NCI-H2107 treated with DMSO at 0.1 percent for 48 hours (cell line): ENCODE measurements at regions not wholly inside any gene's neighbourhood (a gene's known extent, or its start where the extent isn't known, plus 50 kb on each side); places are given as distances from the start of the nearest gene placed in this dataset.

Experiments
- DNase-seq: peaks from one replicate; lab custom pipeline; 2025; ENCODE audit not compliant: unreplicated experiment; lab: John Stamatoyannopoulos, UW

- no peak for DNase-seq
Observed at GRCh38 chr16:48105976-48106375, 49.8 kb downstream of the ABCC12 start.

GRCh38 chr16:48105456-48105855 lies 50.3 kb downstream of the ABCC12 start:
- DNase-seq: no peak

- no peak for DNase-seq
Observed at GRCh38 chr16:48103591-48103990, 52.2 kb downstream of the ABCC12 start.

GRCh38 chr16:48102083-48103008 lies 53.4 kb downstream of the ABCC12 start:
- DNase-seq: no peak

- DNase-seq: no peak
Observed at GRCh38 chr16:48101069-48101674, 54.6 kb downstream of the ABCC12 start.

GRCh38 chr16:48099455-48099854 lies 56.3 kb downstream of the ABCC12 start:
- no peak for DNase-seq

- no peak for DNase-seq
Observed at GRCh38 chr16:48098472-48098871, 57.3 kb downstream of the ABCC12 start.

- DNase-seq: no peak
Observed at GRCh38 chr16:48091117-48091516, 64.7 kb downstream of the ABCC12 start.

- DNase-seq: no peak
Observed at GRCh38 chr16:48089053-48089792, 66.6 kb downstream of the ABCC12 start.

GRCh38 chr16:48087639-48088038 lies 68.2 kb downstream of the ABCC12 start:
- DNase-seq: no peak

GRCh38 chr16:48086422-48086821 lies 69.4 kb downstream of the ABCC12 start:
- no peak for DNase-seq

- DNase-seq: no peak
Observed at GRCh38 chr16:48085729-48086128, 70.1 kb downstream of the ABCC12 start.

- no peak for DNase-seq
Observed at GRCh38 chr16:48084826-48085225, 71.0 kb downstream of the ABCC12 start.

- DNase-seq: no peak
Observed at GRCh38 chr16:48082516-48082915, 73.3 kb downstream of the ABCC12 start.

GRCh38 chr16:48081656-48082055 lies 74.1 kb downstream of the ABCC12 start:
- DNase-seq: no peak

GRCh38 chr16:48076455-48077012 lies 79.3 kb downstream of the ABCC12 start:
- DNase-seq: no peak

- no peak for DNase-seq
Observed at GRCh38 chr16:48075398-48075797, 80.4 kb downstream of the ABCC12 start.

- DNase-seq: no peak
Observed at GRCh38 chr16:48067388-48067787, 88.4 kb downstream of the ABCC12 start.

GRCh38 chr16:48064971-48065370 lies 90.8 kb downstream of the ABCC12 start:
- DNase-seq: no peak

GRCh38 chr16:48062681-48063080 lies 93.1 kb downstream of the ABCC12 start:
- no peak for DNase-seq

GRCh38 chr16:48059936-48060335 lies 95.9 kb downstream of the ABCC12 start:
- DNase-seq: no peak
